ENCODE measurements at regions not wholly inside any gene's neighbourhood (a gene's known extent, or its start where the extent isn't known, plus 50 kb on each side); places are given as distances from the start of the nearest gene placed in this dataset.

DNA sequence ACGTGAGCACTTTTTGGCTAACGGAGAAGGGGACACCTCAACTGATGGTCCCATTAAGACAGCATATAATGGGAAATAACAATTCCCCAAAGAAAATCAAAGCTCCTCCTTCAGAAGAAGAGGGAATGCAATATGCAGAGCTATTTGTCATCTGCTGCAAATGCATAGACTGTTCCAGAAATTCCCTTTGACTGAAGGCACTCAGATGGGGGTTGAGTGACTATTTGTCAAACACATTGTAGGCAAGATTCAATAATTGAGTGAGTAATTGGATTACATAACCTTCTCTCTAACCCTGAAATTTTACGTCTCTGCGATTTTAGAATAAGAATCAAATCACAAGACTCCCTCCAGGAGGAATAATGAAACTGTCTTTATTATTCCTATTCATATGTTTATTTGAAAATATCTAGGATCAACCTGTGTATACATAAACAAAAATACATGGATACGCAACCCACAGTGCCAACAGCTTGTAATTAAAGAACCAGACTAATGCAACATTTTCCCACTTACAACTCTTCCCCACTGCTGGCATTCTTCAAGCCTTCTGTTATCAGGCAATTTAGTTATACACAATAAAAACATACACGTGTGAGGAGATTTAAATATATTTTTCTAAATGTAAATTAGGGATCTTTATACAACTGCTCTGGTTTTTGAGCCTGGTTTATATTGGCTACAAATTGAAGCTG lies 256.6 kb downstream of the GBA3 start:
- DNase-seq (ENCODE audit: low read depth), result no peak

DNA sequence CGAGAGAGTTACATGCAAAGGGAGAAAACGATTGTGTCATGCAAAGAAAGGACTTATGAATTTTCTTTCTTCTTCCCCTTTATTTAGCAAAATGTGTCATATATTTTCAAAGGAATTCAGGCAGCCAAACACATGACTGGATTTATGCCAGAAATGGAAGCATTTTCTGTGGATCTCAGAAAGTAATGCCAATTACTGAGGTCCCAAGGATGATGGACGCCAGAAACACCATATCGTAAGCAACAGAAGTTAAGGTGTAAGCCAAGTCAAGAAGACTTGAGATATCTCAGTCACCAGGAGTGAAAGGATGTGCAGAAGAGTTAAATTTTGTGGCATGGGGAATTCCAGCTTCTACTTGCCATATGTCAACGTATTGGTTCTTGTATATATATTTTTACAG lies 255.1 kb downstream of the GBA3 start:
- no peak for DNase-seq (ENCODE audit: low read depth)

DNA sequence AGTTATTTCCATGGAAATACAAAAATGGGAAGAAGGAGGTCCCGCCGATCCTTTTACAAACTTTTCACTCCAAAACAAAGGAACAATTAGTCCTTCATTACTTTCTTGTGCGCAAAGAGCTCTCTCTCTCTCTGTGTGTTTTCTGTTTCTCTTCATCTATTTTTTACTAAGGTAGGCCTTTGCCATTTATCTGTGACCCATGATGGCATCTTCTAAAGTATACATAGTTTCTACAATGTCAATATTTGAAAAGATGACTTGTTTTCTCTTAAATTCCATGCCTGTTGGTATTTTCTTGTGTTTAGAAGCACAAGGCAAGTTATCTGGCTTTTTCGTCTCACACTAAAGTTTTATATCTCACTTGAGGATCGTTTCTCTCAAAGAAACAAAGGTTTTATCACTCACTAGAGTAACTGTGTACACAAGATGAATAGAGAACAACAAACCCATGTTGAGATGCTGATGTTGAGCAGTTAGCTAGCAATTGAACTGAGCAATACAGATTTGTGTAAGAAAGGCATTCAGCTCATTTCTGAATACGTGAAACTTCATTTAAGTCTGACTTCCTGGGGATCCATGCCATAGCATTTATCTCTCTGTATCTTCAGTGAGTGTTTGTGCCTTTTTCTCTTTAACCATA lies 250.3 kb downstream of the GBA3 start:
- no peak for DNase-seq (ENCODE audit: low read depth)

DNA sequence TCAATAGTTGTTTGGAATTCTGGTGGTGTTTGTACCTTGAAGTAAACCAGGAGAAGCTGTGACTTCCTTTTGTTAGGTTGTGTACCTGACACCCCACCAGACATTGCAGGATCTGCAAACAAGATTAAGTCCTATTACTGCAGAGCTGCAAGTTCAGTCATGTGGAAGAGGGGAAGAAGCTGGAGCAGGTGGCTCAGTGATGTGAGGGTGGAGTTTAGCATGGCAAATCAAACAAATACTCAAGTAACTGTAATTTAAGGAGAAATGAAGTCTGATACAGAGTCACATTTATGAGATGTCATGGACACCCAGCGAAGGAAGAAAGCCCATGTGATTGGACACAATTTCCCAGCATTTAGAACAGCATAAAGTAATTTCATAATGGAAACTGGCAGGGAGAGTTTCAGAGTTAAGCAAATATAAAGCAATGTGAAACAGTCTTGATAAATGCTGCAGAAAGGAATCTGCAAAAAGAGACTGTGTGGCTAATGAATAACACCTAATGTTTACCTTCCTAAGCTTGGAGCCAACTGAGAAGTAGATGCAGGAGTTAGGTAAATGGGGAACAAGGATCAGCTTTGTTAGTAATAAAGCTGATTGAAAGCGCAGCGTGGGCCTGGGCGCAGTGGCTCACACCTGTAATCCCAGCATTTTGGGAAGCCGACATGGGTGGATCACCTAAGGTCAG lies 249.1 kb downstream of the GBA3 start:
- no peak for DNase-seq (ENCODE audit: low read depth)

DNA sequence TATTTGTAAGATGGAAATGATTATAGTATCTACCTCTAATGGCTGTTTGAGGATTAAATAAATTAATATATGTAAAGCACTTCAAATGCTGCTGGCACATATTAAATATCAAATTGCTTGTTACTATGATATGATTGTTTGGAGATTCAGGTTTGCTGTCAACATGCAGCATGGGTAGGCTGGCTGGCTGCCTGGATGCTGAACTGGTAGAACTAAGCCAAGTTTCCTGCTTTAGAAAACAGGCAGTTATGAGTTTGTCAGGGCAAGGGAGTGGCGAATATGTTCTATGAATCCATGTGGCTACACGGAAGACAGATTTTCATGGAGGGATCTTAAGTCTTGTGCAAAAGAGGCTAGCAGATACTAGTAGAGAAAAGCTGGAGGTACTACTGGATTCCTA lies 239.6 kb downstream of the GBA3 start:
- no peak for DNase-seq (ENCODE audit: low read depth)

DNA sequence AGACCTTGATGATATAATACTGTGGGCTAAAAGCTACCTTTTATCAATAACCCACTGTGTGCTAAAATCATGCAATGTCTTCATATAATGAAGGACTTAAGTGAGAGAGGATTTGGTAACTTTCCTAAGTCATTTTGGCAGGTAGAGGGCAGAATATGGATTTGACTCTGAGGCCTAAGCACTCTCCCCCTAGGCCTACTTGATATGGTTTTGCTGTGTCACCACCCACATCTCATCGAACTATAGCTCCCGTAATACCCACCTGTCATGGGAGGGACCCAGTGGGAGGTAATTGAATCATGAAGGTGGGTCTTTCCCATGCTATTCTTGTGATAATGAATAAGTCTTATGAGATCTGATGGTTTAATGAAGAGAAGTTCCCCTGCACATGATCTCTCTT lies 229.7 kb downstream of the GBA3 start:
- no peak for DNase-seq (ENCODE audit: low read depth)

DNA sequence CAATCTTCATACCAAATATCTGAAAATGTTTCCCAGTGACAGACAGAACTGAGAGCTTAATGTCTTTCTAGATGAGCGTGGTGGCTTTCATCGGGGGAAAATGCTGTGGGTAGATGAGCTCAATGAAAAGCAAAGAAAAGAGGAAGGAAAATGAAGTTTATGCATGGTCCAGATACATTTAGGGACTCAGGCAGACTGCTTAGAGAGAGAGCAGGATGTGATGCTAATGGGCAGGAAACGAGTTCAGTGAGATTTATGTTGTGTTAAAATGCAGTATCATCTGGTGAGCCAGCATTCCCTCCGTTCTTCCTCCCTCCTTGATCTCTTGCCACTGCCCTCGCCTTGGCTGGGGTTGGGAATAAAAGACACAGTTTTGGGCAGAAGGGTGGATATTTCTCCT lies 229.2 kb downstream of the GBA3 start:
- no peak for DNase-seq (ENCODE audit: low read depth)

DNA sequence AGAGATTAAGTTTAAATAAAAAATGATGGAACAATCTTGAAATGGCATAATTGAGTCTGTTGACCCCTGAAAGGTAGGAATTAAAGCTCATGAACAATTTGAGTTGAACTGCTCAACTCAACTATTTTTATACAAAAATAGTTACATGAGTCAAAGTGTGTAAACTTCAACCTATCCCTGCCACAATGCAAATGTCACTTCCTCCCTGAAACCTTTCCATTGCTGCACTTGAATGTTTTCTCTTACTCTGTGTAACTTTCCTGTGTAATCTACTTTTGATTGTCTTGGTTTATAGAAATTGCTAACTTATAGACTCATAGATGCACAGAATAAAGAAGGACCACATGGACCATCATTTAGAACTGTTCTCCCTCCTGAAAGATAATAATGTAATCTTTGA lies 218.5 kb downstream of the GBA3 start:
- no peak for DNase-seq (ENCODE audit: low read depth)

DNA sequence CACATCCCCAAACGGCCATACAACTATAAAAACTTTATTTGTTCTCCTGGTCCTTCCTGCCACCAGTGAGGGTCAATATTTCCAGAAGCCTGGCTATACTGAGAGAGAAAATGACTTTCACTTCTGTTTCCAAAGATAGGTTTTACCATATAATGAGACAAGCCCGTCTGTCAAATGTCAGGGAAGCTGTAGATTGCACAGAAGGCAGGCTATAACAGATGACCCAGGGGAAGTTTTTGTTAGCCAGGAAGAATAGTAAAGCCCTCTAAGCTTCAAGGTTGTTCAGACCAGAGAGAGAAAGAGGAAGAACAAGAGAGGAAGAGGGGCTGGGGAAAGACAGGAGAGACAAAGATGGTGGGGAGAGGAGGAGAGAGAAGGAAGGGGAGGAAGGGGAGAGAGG lies 217.5 kb downstream of the GBA3 start:
- no peak for DNase-seq (ENCODE audit: low read depth)

DNA sequence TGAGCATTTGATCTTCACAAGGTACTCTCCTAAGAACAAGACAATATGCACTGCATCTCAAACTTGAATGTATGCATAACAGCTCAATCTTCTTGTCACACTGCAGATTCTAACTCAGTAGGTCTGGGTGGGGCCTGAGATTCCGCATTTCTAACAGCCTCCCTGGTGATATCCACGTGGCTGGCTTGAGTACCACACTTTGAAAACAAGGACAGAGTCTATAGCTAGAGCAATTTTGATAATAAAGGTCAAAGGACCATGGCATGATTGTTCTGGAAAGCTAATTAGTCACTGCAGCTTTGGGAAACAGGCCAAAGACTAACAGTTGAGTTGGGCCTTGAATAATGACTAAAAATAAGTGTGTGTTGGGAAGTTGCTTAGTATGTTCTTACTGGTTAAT lies 213.3 kb downstream of the GBA3 start:
- no peak for DNase-seq (ENCODE audit: low read depth)

DNA sequence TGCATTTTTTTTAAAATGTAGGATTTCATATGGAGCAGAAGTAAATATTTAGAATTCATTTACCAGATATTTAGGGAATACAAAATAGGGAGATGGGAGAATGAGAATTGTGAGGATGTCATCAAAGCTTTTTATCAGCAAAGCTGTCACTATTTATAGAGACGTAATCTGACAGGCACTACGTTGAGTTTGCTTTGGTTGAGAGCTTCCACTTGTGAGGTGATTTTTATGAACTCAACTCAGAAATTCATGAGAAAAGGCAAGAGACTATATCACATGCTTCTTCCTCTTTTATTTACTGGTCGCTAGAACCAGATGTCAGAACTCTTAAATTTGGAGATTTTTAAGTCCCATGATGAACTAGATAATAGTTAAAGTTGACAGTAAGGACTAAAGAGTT lies 211.2 kb downstream of the GBA3 start:
- no peak for DNase-seq (ENCODE audit: low read depth)

DNA sequence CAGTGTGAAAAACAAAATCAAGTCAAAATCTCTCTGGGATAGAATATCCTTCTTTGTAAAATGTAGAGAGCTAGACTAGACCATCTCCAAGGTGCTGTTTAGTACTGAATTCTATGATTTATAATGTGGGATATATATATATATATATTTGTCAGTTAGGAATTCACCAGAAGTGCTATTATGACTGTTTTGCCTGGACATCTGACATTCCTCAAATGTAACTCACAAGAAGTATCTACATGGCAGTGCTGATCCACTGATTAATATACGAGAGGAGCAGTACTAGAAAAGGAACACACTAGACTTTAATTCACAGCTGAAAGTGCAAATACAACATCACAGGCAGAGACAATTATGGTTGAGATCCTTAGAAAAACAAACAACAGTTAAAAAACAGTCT lies 208.9 kb downstream of the GBA3 start:
- no peak for DNase-seq (ENCODE audit: low read depth)

DNA sequence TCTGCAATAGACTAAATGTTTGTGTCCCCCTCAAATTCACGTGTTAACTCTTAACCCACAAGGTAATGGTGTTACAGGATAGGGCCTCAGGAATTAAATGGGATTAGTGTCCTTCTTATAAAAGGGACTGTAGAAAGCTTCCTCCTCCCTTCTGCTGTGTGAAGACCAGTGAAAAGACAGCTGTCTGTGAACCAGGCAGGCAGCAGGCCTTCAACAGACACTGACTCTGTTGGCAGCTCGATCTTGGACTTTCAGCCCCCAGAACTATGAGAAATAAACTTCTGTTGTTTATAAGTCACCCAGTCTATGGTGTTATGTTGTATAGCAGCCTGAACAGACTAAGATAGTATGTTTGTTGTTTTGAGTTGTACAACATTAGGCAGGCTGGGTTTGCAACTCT lies 208.1 kb downstream of the GBA3 start:
- no peak for DNase-seq (ENCODE audit: low read depth)

DNA sequence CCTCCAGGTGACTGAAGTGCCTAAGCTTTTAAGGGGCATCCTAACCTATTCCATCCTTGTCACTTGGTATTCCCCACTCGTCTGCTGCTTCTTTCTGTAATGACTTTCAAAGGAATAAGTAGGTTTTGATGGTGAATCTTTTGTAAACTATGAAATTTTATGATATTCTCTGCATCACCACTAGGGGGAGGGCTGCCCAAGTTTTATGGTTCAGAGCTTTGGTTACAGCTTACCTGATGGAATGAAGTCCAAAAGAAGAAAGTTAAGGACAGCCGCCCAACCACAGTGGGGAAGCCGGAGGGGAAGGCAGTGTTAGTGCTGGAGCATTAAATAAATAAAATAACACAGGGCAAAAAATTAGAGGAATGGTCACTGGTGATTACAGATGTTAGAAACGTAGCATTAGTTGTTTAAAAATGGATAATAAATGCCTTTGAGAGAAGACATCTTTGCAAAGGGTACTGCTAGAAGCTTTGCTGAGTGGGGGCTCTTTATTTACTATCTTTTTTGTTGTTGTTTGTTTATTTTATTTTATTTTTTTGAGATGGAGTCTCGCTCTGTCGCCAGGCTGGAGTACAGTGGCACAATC lies 204.9 kb downstream of the GBA3 start:
- peak; percentile 11 for DNase-seq (ENCODE audit: low read depth)

DNA sequence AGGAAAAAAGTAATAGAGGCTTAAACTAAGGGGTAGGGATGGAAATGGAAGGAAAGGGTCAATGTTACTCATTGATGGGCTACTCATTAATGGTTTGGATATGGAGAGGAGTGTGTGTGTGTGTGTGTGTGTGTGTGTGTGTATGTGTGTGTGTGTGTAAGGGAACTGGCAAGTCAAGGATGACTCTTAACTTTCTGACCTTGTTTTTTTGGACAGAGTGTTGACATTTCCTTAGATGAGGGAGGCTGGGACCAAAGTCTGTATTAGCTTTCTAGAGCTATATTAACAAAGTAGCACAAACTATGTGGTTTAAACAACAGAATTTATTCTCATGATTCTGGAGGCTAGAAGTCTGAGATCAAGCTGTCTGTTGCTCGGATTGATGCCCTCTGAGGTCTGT lies 202.7 kb downstream of the GBA3 start:
- no peak for DNase-seq (ENCODE audit: low read depth)

DNA sequence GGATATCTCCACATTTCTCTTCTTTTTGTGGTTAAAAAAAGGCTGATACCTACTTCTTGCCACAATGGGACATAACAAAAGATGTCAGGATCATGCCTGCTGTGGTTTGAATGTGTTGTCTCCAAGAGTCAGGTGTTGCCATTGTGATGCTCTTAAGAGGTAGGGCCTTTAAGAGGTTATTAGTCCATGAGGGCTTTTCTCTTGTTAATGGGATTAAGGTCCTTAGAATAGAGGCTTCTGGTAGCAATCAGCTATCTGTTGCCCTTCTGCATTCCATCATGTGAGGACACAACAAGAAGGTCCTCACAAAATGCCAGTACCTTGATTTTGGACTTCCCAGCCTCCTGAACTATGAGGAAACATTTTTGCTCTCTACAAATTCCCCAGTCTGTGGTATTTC lies 191.4 kb downstream of the GBA3 start:
- no peak for DNase-seq (ENCODE audit: low read depth)

DNA sequence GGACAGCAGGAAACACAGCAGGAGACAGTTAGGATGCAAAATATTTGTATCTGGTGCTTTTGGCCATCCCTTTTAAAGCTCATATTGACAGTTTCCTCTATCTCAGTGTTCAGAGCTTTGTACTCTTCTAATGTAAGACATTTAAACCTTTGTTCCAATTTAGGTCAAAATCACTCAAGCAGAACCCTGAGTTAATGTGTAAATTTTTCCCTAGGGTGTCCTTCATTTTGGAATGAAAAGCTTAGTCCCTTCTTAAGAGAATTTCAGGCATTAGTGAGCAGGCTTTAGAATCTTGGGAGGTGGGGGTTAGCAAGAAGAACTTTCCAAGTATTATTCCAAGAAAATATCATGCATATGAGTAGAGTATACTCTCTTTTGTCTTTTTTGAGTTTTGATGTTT lies 188.7 kb downstream of the GBA3 start:
- DNase-seq (ENCODE audit: low read depth), result no peak

DNA sequence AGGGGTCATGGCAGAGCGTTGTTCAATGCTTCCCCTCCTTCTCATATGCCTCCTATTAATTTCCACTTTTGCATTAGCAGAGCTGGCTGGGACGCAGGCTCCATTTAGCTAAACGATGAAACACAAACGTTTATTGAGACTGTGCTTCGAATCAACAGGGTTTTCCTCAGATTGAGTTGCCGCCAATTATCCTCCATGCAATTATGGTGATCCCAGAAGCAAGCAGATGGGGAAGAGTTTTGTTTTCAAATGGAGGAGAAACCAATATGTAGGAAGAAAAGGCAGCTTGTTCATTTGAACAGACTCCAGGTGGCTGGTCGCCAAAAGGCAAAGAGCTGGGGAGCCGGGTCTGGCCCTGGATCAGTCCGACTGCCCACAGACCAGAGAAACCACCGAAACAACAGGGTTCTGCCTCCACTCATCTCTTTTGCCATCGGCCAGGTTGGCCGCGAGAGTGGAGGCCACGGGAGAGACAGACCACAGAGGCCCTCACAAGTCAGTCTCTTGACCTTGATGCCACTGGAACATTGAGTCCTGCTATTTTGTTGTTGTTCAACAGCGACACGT lies 184.8 kb downstream of the GBA3 start:
- DNase-seq (ENCODE audit: low read depth), result no peak

DNA sequence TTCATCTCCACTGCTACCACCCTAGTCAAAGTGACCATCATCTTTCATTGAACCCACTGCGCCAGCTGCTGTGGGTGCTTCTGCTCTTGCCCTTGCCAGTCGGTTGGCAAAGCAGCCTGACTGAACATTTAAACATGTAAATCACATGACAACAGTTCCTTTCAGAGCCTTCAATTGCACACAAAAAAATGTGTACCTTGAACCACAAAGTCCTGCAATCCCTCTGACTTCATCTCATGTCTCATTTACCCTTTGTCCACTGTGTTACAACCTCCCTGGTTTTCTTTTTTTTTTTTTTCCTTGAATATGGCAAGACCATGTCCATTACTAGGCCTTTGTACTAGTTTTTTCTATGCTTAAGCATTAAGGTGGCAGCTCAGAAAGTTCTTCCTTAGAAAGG lies 183.5 kb downstream of the GBA3 start:
- DNase-seq (ENCODE audit: low read depth), result no peak

DNA sequence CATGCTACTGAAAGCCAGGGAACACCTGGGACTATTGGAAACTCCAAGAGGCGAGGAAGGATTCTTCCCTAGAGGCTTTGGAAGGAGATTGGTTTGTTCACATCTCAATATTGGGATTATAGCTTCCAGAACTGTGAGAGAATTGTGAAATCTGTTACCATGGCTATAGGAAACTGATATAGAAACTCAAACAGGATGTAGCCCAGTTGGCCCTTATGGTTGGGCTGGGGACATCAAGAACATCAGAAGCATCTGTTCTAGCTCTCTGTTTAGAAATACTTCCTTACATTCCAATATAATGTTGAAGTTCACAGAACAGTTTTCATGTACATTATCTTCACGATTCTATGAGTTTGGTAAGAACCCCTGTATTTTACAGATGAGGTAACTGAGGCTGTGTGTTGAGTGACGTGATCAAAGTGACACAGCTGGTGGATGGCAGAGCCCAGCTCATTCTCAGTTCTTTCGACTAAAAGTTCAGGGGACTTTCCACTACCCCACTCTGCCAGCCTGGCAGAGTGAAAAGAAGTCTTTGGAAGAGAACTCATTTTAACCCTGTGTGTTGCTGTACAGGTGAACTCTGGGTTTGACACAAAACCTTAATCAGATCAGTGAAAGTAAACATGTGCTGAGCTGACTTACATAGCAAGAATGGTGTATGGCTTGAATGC lies 183.0 kb downstream of the GBA3 start:
- no peak for DNase-seq (ENCODE audit: low read depth)

DNA sequence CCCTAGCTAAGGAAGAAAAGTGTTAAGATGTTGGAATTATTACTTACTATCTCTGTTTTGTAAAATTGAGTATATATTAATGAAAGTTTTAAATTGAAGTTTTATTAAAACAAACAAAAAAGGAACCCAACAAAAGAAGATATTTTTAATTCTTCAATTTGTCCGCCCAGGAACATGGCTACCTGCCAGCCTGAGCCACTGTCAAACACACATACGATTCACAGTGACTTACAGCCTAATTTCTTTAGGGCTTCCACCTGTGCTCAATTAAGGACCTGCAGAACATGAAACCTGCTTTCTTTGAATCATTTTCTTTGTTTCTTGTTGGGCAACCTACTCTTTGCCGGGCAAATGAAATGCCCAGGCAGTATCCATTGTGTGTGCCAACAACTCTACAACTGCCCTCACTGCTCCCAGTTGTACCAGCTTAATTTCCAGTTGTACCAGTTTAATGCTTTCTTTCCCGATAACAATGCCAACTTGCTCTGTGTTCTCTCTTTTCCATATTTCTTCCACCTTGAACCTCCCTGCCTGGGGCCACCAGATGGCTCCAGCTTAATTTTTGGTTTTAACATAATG lies 181.7 kb downstream of the GBA3 start:
- DNase-seq (ENCODE audit: low read depth), result no peak

DNA sequence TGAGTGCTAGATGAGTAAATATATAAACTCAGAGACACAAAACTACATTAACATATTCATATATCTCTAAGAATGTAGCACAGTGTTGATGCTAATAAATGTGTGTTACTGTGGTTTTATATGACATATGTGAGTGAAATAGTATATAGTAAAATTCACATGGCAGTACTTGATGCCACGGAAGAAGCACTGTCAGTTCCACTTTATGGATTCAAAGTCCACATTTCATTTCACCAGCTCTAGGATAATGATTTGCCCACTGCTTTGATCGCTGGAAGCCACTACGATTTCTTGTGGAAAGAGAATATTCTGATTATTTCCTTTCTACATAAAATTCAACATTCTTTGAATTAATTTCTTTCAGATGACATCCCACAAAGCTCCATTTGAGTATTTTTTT lies 181.2 kb downstream of the GBA3 start:
- DNase-seq (ENCODE audit: low read depth), result no peak

Measured in HS-5 (cell line).